ENCODE measurements at regions not wholly inside any gene's neighbourhood (a gene's known extent, or its start where the extent isn't known, plus 50 kb on each side); places are given as distances from the start of the nearest gene placed in this dataset.

DNA sequence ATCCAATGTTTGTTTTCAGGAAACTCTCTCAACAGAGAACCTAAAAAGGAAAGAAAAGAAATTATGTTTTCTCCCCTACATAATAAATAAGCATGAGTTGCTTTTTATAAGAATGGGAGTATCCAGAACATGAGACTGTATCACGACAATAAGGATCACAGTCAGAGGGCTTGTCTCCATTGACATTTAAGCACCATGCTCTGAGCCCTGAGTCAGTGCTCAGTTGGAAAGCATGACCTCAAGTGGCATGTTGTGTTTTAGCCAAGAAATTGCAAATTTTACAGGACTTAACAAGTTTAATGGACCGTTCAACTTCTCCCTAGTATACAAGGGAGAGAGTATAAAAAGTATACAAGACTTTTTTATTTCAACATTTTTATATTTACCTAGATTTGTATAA lies 431.6 kb downstream of the GJA1 start:
- TF ChIP-seq, protein P1, sequence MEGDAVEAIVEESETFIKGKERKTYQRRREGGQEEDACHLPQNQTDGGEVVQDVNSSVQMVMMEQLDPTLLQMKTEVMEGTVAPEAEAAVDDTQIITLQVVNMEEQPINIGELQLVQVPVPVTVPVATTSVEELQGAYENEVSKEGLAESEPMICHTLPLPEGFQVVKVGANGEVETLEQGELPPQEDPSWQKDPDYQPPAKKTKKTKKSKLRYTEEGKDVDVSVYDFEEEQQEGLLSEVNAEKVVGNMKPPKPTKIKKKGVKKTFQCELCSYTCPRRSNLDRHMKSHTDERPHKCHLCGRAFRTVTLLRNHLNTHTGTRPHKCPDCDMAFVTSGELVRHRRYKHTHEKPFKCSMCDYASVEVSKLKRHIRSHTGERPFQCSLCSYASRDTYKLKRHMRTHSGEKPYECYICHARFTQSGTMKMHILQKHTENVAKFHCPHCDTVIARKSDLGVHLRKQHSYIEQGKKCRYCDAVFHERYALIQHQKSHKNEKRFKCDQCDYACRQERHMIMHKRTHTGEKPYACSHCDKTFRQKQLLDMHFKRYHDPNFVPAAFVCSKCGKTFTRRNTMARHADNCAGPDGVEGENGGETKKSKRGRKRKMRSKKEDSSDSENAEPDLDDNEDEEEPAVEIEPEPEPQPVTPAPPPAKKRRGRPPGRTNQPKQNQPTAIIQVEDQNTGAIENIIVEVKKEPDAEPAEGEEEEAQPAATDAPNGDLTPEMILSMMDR (IDR thresholded peaks at IDR 0.05) = no peak
- no peak for TF ChIP-seq POLR2A (IDR thresholded peaks at IDR 0.05)
- Histone ChIP-seq H3K27ac (no peak overlapping the region), H3K4me3 (no peak overlapping the region), H3K27me3 (no peaks in the 10 kb centered on the region), H3K9me3 (peaks cover 0 to 6% (median 0%) of the 10 kb centered on the region in 12 donors), H3K36me3 (no peaks in the 10 kb centered on the region), H3K4me1 (no peaks in the 10 kb centered on the region)
- ATAC-seq = no peak
- intact Hi-C loops (cut with DNase I) = no loop called here
- WGBS, 4 donors = 73 to 81% (median 76%) methylated on average over 2 of the region's 2 CpGs
- no peak for DNase-seq

DNA sequence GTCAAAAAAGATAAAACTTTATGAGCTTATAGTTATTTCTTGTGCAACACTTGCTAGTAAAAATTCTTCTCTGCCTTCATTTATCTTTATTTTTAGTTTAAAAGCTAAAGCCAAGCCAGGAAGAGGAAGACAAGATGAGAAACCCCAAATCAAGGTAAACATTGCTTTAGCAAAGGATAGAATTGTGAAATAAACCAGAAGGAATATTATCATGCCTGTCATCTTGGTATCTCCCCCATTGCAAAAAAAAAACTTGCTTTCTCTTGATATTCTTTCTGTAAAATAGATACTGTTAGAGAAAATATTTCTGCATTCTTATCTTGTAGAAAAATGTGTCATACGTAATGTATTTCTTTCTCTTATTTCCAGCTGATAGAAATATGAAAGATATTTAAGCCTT lies 432.8 kb downstream of the GJA1 start:
- intact Hi-C loops (cut with DNase I) = no loop called here
- no peaks in the 10 kb centered on the region for H3K4me1 ChIP-seq
- H3K4me3 ChIP-seq = no peak overlapping the region
- DNase-seq (no peak), ATAC-seq (no peak)
- H3K27ac ChIP-seq = no peak overlapping the region
- no peaks in the 10 kb centered on the region for H3K27me3 ChIP-seq
- no peaks in the 10 kb centered on the region for H3K36me3 ChIP-seq
- peaks cover 0 to 6% (median 0%) of the 10 kb centered on the region in 12 donors for H3K9me3 ChIP-seq
- TF ChIP-seq POLR2A (IDR thresholded peaks at IDR 0.05) = no peak
- TF ChIP-seq, protein P1 (IDR thresholded peaks at IDR 0.05) = no peak
- WGBS, 4 donors = 80 to 86% (median 85%) methylated on average over 1 of the region's 1 CpG

DNA sequence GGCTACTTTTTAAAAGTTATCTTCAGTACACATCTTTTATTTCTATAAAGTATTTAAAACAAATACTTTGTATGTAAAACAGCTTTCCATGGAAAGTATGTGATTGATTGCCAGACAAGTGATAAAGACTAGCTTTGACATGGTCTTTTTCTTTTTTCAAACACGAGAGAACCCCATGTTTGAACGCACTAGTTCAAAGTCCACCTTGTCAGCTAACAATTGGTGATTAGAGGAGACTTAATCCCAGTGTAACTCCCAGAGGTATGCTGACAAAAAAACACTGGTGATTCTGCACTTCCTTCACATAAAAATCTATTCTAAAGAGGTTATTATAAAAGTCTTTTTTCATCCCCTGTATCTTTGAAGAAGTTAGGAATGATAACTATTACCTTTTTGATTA lies 438.1 kb downstream of the GJA1 start:
- ATAC-seq (no peak), DNase-seq (no peak)
- H3K27me3 ChIP-seq = no peaks in the 10 kb centered on the region
- no peaks in the 10 kb centered on the region for H3K36me3 ChIP-seq
- H3K4me1 ChIP-seq = no peaks in the 10 kb centered on the region
- intact Hi-C loops (cut with DNase I) = no loop called here
- no peak overlapping the region for H3K27ac ChIP-seq
- no peak for TF ChIP-seq POLR2A (IDR thresholded peaks at IDR 0.05)
- TF ChIP-seq, protein P1 (IDR thresholded peaks at IDR 0.05) = no peak
- no peaks in the 10 kb centered on the region for H3K9me3 ChIP-seq
- WGBS, 4 donors = 48 to 65% (median 61%) methylated on average over 2 of the region's 2 CpGs
- H3K4me3 ChIP-seq = no peak overlapping the region

DNA sequence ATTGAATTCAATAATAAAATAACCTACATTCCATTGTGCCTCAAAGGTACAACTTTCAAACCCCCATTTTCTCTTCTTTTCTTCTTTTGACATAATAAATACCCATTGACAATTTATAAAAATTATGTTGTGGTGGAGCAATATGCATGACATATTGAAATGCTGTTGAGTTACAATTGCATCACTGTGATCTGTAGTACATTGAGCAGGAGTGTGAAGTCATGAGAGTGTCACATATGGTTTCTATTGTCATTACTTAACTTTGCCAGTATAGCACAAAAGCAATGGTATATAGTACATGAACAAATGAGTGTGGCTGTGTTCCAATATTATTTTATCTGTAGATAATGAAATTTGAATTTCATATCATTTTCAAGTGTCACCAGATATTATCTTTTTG lies 441.3 kb downstream of the GJA1 start:
- DNase-seq (no peak), ATAC-seq (no peak)
- Histone ChIP-seq H3K36me3 (no peaks in the 10 kb centered on the region), H3K9me3 (peaks cover 0 to 6% (median 0%) of the 10 kb centered on the region in 12 donors), H3K4me3 (no peak overlapping the region), H3K27me3 (no peaks in the 10 kb centered on the region), H3K4me1 (peaks cover 0 to 3% (median 0%) of the 10 kb centered on the region in 12 donors), H3K27ac (no peak overlapping the region)
- intact Hi-C loops (cut with DNase I) = no loop called here
- no peak for TF ChIP-seq POLR2A (IDR thresholded peaks at IDR 0.05)
- TF ChIP-seq, protein P1 (IDR thresholded peaks at IDR 0.05) = no peak

Data from heart left ventricle (tissue), 16 donors.